CD4-positive, CD25-positive, alpha-beta regulatory T cell (primary cell): ENCODE measurements at regions not wholly inside any gene's neighbourhood (a gene's known extent, or its start where the extent isn't known, plus 50 kb on each side); places are given as distances from the start of the nearest gene placed in this dataset.
"Not testable (repeated sequence)": the region's sequence is repeated elsewhere in the genome, so short reads cannot be mapped to it uniquely, and the experiment has no call there.

ENCODE experiments used
- ATAC-seq, 2 donors: fragments of 150-1000 bp; cut with Tn5 transposase; one replicate each; pipeline ENCODE4 v1.10.0; 2021; ENCODE audit warnings: low read depth in 2 of 2, moderate number of reproducible peaks in 2 of 2, moderate library complexity in 1 of 2
- DNase-seq, 3 donors: peaks; one replicate each; pipeline versions ENCODE4 v3.0.0 to v3.0.0-alpha.2; 2012 to 2022; ENCODE audit warnings: mixed read lengths in 1 of 3
- H3K27ac ChIP-seq: one replicate; pipeline ENCODE4 v1.7.0; 2013; ENCODE audit warnings: mild to moderate bottlenecking, low read length; ENCODE audit not compliant: insufficient read depth, poor library complexity, severe bottlenecking
- H3K27me3 ChIP-seq: one replicate; pipeline ENCODE4 v1.7.0; 2013; ENCODE audit warnings: low read length; ENCODE audit not compliant: control insufficient read depth, insufficient read depth
- H3K36me3 ChIP-seq: one replicate; pipeline ENCODE4 v1.7.0; 2013; ENCODE audit warnings: mild to moderate bottlenecking, low read length, moderate library complexity; ENCODE audit not compliant: control insufficient read depth, insufficient read depth
- H3K4me1 ChIP-seq: 2 replicates; pipeline ENCODE4 v1.7.0; 2013; ENCODE audit warnings: mild to moderate bottlenecking, low read length; ENCODE audit not compliant: insufficient read depth, control insufficient read depth, poor library complexity, severe bottlenecking
- H3K4me3 ChIP-seq: one replicate; pipeline ENCODE4 v1.7.0; 2013; ENCODE audit warnings: low read depth, mild to moderate bottlenecking, low read length, moderate library complexity
- H3K9me3 ChIP-seq, 2 experiments: 1 replicate in 1 of 2; 2 replicates in 1 of 2; pipeline ENCODE4 v1.7.0; 2013; ENCODE audit warnings: low read length in 2 of 2, mild to moderate bottlenecking in 1 of 2, moderate library complexity in 1 of 2; ENCODE audit not compliant: control insufficient read depth in 2 of 2
- H3K27ac Mint-ChIP-seq, 3 donors: one replicate each; pipeline ENCODE4 v1.8.0; 2020 to 2022; ENCODE audit warnings: mild to moderate bottlenecking in 3 of 3, mixed read lengths in 3 of 3, moderate library complexity in 2 of 3
- H3K27me3 Mint-ChIP-seq: one replicate; pipeline ENCODE4 v1.8.0; 2022; ENCODE audit warnings: mild to moderate bottlenecking, mixed read lengths
- H3K36me3 Mint-ChIP-seq: one replicate; pipeline ENCODE4 v1.8.0; 2020; ENCODE audit warnings: mixed read lengths
- H3K4me1 Mint-ChIP-seq, 4 donors: one replicate each; pipeline ENCODE4 v1.8.0; 2020 to 2022; ENCODE audit warnings: mixed read lengths in 4 of 4, mild to moderate bottlenecking in 1 of 4
- H3K4me3 Mint-ChIP-seq, 4 donors: one replicate each; pipeline ENCODE4 v1.8.0; 2020 to 2022; ENCODE audit warnings: mild to moderate bottlenecking in 4 of 4, mixed read lengths in 4 of 4, moderate library complexity in 3 of 4
- H3K9me3 Mint-ChIP-seq, 7 donors: one replicate each; pipeline ENCODE4 v1.8.0; 2020 to 2022; ENCODE audit warnings: mixed read lengths in 7 of 7, mild to moderate bottlenecking in 3 of 7, moderate library complexity in 2 of 7

GRCh38 chr21:35603494-35603893, 456.8 kb downstream of the SETD4 start:
- no peaks in the 10 kb centered on the region for H3K9me3 ChIP-seq
- H3K4me3 Mint-ChIP-seq: no peak overlapping the region
- no peak overlapping the region for H3K27ac ChIP-seq
- no peaks in the 10 kb centered on the region for H3K4me1 ChIP-seq
- H3K27me3 Mint-ChIP-seq: peaks cover 4% of the 10 kb centered on the region
- H3K9me3 Mint-ChIP-seq: peaks cover 0 to 6% (median 0%) of the 10 kb centered on the region in 7 donors
- no peaks in the 10 kb centered on the region for H3K36me3 ChIP-seq
- no peaks in the 10 kb centered on the region for H3K4me1 Mint-ChIP-seq
- ATAC-seq: no peak
- DNase-seq: no peak
- H3K36me3 Mint-ChIP-seq: no peaks in the 10 kb centered on the region
- no peak overlapping the region for H3K27ac Mint-ChIP-seq
- H3K27me3 ChIP-seq: peaks cover 4% of the 10 kb centered on the region
- H3K4me3 ChIP-seq: no peak overlapping the region

GRCh38 chr21:35602811-35603362, 457.4 kb downstream of the SETD4 start:
- H3K27me3 ChIP-seq: peaks cover 4% of the 10 kb centered on the region
- Mint-ChIP-seq H3K36me3 (no peaks in the 10 kb centered on the region), H3K4me3 (no peak overlapping the region), H3K27ac (no peak overlapping the region), H3K27me3 (peaks cover 4% of the 10 kb centered on the region), H3K4me1 (no peaks in the 10 kb centered on the region), H3K9me3 (peaks cover 0 to 6% (median 0%) of the 10 kb centered on the region in 7 donors)
- no peak for ATAC-seq
- H3K4me3 ChIP-seq: no peak overlapping the region
- H3K27ac ChIP-seq: no peak overlapping the region
- H3K36me3 ChIP-seq: no peaks in the 10 kb centered on the region
- H3K9me3 ChIP-seq: no peaks in the 10 kb centered on the region
- no peaks in the 10 kb centered on the region for H3K4me1 ChIP-seq
- DNase-seq: no peak

GRCh38 chr21:35601211-35601610, 459.1 kb downstream of the SETD4 start:
- Histone ChIP-seq H3K9me3 (no peaks in the 10 kb centered on the region), H3K36me3 (no peaks in the 10 kb centered on the region), H3K27ac (no peak overlapping the region), H3K27me3 (peaks cover 4% of the 10 kb centered on the region), H3K4me1 (no peaks in the 10 kb centered on the region), H3K4me3 (no peak overlapping the region)
- no peaks in the 10 kb centered on the region for H3K4me1 Mint-ChIP-seq
- ATAC-seq (no peak), DNase-seq (no peak)
- H3K27ac Mint-ChIP-seq: no peak overlapping the region
- H3K4me3 Mint-ChIP-seq: no peak overlapping the region
- H3K9me3 Mint-ChIP-seq: no peaks in the 10 kb centered on the region
- H3K27me3 Mint-ChIP-seq: peaks cover 4% of the 10 kb centered on the region
- H3K36me3 Mint-ChIP-seq: no peaks in the 10 kb centered on the region

GRCh38 chr21:35599164-35599563, 461.2 kb downstream of the SETD4 start:
- no peak for ATAC-seq
- peaks cover 4% of the 10 kb centered on the region for H3K27me3 ChIP-seq
- H3K9me3 ChIP-seq: no peaks in the 10 kb centered on the region
- no peak overlapping the region for H3K4me3 ChIP-seq
- no peak overlapping the region for H3K27ac ChIP-seq
- Mint-ChIP-seq H3K9me3 (no peaks in the 10 kb centered on the region), H3K27me3 (peaks cover 4% of the 10 kb centered on the region), H3K36me3 (no peaks in the 10 kb centered on the region), H3K4me1 (no peaks in the 10 kb centered on the region), H3K4me3 (no peak overlapping the region), H3K27ac (no peak overlapping the region)
- DNase-seq: no peak
- no peaks in the 10 kb centered on the region for H3K36me3 ChIP-seq
- H3K4me1 ChIP-seq: no peaks in the 10 kb centered on the region

GRCh38 chr21:35597750-35598339, 462.5 kb downstream of the SETD4 start:
- no peak overlapping the region for H3K4me3 ChIP-seq
- H3K27ac ChIP-seq: no peak overlapping the region
- H3K4me3 Mint-ChIP-seq: no peak overlapping the region
- no peak for ATAC-seq
- peaks cover 0 to 1% (median 0%) of the 10 kb centered on the region in 7 donors for H3K9me3 Mint-ChIP-seq
- no peaks in the 10 kb centered on the region for H3K4me1 ChIP-seq
- no peaks in the 10 kb centered on the region for H3K4me1 Mint-ChIP-seq
- H3K36me3 ChIP-seq: no peaks in the 10 kb centered on the region
- H3K36me3 Mint-ChIP-seq: no peaks in the 10 kb centered on the region
- peaks cover 8% of the 10 kb centered on the region for H3K27me3 ChIP-seq
- H3K9me3 ChIP-seq: no peaks in the 10 kb centered on the region
- peaks cover 4% of the 10 kb centered on the region for H3K27me3 Mint-ChIP-seq
- no peak overlapping the region for H3K27ac Mint-ChIP-seq
- no peak for DNase-seq

GRCh38 chr21:35594905-35595304, 465.4 kb downstream of the SETD4 start:
- H3K9me3 Mint-ChIP-seq: peaks cover 0 to 5% (median 0%) of the 10 kb centered on the region in 7 donors
- ATAC-seq: no peak
- Histone ChIP-seq H3K27me3 (peaks cover 6% of the 10 kb centered on the region), H3K36me3 (no peaks in the 10 kb centered on the region), H3K4me3 (no peak overlapping the region), H3K9me3 (no peaks in the 10 kb centered on the region), H3K27ac (no peak overlapping the region), H3K4me1 (no peaks in the 10 kb centered on the region)
- peaks cover 3% of the 10 kb centered on the region for H3K36me3 Mint-ChIP-seq
- DNase-seq: no peak
- H3K4me1 Mint-ChIP-seq: no peaks in the 10 kb centered on the region
- H3K27me3 Mint-ChIP-seq: no peaks in the 10 kb centered on the region
- no peak overlapping the region for H3K4me3 Mint-ChIP-seq
- no peak overlapping the region for H3K27ac Mint-ChIP-seq

- H3K36me3 Mint-ChIP-seq: peaks cover 4% of the 10 kb centered on the region
- H3K4me3 Mint-ChIP-seq: no peak overlapping the region
- Histone ChIP-seq H3K9me3 (no peaks in the 10 kb centered on the region), H3K27ac (no peak overlapping the region), H3K27me3 (peaks cover 6% of the 10 kb centered on the region), H3K4me3 (no peak overlapping the region), H3K36me3 (no peaks in the 10 kb centered on the region), H3K4me1 (no peaks in the 10 kb centered on the region)
- H3K9me3 Mint-ChIP-seq: peaks cover 0 to 5% (median 0%) of the 10 kb centered on the region in 7 donors
- DNase-seq (no peak), ATAC-seq (no peak)
- H3K4me1 Mint-ChIP-seq: no peaks in the 10 kb centered on the region
- no peak overlapping the region for H3K27ac Mint-ChIP-seq
- peaks cover 1% of the 10 kb centered on the region for H3K27me3 Mint-ChIP-seq
These were observed 467.3 kb downstream of the SETD4 start for GRCh38 chr21:35593000-35593502.

GRCh38 chr21:35590284-35590683, 470.0 kb downstream of the SETD4 start:
- not testable (repeated sequence) for H3K36me3 Mint-ChIP-seq, H3K9me3 Mint-ChIP-seq, H3K27me3 ChIP-seq, H3K36me3 ChIP-seq, ATAC-seq, H3K4me1 Mint-ChIP-seq, H3K27me3 Mint-ChIP-seq, H3K27ac ChIP-seq, H3K4me3 ChIP-seq, H3K27ac Mint-ChIP-seq, H3K9me3 ChIP-seq, H3K4me3 Mint-ChIP-seq, DNase-seq, H3K4me1 ChIP-seq
